Mucosa of gallbladder (tissue), 1 donor: ENCODE measurements at regions not wholly inside any gene's neighbourhood (a gene's known extent, or its start where the extent isn't known, plus 50 kb on each side); places are given as distances from the start of the nearest gene placed in this dataset.
"Not testable (repeated sequence)": the region's sequence is repeated elsewhere in the genome, so short reads cannot be mapped to it uniquely, and the experiment has no call there.

Experiments used
- DNase-seq: peaks from one replicate; pipeline ENCODE4 v3.0.0-alpha.2; 2020; ENCODE audit warnings: low spot score
- donor health status: DM: no; HTN: no; CAD: no.

DNA sequence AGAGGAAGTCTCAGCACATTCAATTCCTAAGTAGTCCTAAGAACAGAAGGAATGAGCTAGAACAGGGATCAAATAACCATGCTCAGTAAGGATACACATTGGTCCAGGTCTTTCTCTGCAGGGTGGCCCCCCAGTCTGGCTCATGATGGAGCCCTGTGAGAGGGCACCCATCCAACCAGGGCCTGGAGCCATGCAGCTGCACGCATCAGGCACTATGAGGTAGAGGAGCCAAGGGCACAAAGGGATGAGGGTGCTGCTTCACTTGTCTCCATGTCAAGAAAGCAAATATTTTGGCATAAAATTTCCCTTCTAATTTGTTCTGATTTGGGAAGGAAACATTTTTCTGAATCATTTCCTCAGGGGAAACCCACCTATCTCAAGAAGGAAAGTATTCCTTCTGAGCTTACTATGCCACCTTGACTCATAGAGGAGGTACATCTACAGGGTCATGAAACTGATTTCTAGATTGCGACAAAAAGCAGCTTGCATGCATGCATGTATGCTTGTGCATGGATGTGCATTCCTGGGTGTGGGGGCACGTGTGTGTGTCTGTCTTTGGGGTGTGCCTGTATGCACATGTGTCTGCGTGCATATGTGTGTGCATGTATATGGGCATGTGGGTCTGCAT lies 600.3 kb downstream of the MID1IP1 start:
- DNase-seq = no peak

DNA sequence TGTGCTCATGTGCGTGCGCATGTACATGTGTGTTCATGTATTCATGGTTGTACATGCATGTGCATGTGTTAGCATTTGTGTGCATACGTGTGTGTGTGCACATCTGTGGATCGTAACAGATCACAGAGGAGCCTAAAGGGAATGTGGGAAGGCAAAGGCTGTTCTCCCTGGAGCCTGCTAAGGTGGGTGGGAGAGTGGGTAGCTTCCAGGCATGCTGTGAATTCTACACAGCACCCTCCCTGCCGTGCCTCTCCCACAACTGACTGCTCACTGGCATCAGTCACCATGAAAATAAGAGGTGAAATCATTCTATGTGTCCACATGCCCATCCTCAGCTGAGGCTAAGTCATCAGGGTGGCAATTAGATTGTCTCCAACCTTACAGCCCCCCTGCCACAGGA lies 600.9 kb downstream of the MID1IP1 start:
- no peak for DNase-seq

DNA sequence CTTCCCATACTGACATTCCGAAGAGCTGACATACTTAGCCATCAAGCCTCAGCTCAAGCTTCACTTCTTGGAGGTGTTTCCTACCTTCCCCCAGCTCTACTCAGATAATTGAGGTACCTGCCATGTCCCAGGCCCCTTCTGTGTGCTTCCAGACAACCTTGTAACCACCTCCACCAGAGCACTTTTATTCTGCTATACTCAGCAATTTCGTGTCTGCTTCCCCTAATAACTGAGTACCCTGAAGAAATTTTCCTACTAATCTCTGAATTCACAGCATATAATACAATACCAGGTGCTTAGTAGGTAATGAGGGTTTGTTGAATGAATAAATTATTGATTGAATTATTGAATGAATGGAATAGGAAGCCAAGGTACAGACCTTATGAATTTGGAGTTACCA lies 605.5 kb downstream of the MID1IP1 start:
- DNase-seq = no peak

DNA sequence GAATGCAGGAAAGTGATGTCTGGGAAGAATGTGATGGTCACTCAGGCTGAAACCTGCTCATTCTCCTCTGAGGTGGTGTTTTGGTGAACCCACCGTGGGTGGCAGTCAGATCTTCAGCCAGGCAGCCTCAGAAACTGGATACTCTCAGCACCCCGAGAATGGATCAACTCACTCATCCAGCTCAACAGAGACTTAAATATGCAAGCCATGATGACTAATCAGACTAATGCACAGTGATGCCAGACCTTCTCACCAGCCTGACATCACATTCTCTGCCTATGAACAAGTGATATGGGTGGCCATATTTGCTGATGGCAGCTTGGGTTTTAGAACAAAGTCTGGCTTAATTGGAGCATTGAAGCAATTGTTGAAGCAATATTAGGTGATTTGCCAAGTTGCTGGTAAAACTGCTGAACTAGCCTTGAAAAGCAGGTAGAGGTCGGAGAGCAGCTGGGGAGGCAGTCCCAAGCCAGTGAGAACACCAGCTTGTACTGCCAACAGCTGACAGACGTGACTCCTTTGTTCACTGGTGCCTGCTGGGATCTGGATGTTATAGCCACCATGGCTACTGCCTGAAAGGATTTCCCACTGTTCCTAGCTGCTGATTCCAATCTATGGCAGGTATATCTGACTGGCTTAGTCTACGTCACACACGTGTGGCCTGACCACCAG lies 608.1 kb downstream of the MID1IP1 start:
- DNase-seq = no peak

DNA sequence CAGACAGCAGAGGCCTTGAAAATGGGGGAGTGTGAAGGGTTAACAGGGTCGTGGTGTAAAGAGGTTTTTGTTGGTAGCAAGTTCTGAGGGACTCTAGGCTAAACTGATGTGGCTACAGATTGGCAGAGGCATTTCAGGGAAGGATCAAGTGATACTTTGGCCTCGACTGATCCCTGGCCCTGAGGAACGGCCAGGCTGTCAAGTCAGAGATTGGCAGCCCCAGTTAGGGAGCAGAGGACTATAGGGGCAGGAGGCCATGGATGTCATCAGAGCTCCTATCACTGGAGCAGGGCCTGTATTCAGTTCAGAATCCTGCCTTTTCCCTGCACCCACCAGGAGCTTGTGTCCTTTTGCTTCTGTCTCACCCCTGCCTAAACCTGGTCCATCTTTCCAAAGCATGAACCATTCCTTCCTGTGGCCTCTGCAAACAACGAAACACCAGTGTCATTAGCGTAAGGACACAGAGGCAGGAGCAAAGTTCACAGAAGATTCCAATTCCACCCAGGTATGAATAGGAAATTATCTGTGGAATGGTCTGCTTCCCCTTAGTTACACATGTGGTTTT lies 613.1 kb downstream of the MID1IP1 start:
- no peak for DNase-seq

DNA sequence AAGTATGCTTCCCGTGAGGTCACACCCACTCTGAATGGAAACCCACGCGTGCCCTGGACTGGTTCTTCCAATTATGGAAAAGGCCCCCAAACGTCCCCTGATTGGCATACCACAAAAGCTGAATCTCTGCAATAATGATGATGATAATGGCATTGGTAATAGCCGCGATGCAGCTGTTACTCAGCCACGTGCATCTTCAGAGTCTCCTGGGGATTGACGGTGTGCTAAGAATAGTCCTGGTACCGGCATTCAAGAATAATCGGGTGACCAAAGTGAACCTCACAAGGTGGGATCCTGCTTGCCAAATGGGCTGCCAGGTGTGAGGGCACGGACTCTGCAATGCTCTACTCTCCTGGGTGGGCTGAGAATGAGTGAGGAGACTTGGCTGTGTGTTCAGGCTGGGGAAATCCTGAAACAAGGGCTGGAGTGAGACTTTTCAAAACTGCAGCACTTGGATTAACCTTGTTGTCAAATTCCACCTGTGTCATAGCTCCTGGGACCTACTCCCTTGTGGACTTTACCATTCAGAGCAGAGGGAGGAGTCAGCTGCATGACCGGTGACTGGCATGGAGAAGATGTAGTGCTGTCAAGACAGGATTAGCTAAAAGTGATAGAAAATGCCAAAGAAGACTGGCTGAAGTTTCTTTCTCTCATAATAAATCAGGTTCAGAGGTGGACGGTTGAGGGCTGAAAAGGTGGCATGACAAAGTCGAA lies 615.4 kb downstream of the MID1IP1 start:
- no peak for DNase-seq

DNA sequence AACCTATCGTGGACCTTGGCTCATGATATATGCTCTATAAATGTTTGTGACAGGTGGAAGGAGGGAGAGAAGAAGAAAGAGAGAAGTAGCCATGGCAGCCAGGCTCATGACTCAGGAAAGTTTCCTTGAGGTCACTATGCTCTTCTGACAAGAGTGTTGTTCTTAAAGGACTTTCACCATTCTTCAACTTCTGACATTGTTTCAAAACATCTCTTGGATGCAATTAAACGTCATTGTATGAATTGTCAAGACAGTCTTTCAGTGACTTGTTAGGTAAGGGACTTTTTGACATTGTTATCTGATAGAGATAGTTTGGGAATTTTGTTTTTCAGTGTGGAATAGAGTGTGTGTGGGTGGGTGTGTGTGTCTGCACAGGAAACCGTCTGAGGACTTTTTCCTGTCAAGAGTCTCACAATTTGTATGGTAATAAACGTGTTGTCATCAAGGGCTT lies 617.0 kb downstream of the MID1IP1 start:
- no peak for DNase-seq

DNA sequence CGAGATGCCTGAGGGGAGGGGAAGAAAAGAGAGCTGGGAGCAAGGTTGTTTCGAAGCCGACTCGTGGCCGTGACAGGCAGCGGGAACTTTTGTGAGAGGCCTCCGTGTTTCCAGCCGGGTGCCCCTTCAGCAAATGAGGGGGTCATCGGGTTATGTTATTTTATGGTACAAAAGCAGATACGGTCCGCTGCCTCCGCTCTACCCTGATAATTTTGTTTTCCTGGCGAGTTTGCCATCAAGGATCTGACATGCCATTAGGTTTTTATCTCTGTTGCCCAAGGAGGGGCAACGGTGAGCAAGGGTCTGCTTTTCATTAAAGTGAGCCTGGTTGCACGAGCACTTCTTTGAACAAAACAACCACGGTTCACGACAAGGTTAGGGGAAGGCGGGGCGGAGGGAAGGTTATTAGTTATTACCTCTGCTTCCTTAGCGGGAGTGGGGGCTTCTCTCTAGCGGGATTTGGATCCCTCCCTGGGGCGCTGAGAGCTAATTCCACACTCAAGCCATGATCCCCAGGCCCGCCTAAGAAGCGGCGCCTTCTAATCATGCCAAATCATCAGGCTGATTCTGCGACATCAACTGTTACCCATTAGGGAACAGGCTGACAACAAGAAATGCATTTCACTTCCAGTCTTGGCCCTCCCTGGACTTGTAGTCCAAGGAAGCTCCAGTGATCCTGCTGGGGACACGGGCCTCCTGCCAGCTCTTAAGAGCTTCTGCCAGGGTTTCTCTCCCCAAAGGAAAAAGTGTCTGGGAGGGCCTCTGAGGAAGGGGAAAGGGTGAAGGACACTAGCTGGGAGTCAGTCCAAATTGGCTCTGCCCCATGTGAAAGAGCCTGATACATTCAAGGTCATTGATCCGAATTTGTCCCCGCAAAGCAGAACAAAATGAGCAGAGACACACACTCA lies 617.7 kb downstream of the MID1IP1 start:
- DNase-seq = peak; percentile 22

DNA sequence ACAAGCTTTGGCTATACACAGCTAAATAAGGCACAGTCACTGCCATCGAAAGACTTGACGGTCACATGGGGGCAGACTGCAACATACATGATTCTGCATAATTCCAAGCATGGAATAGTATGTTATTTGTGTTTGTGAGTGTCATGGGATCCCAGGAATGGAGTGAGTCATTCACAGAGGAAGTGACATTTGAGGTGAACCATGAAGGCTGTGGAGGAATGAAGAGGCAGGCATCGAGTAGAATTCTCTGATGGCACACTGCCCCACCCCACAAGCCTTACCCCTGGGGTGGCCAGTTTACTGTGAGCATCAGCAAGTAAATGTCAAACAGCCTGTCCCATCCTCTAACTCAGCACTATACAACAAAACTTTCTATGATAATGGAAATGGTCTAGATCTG lies 619.7 kb downstream of the MID1IP1 start:
- no peak for DNase-seq

DNA sequence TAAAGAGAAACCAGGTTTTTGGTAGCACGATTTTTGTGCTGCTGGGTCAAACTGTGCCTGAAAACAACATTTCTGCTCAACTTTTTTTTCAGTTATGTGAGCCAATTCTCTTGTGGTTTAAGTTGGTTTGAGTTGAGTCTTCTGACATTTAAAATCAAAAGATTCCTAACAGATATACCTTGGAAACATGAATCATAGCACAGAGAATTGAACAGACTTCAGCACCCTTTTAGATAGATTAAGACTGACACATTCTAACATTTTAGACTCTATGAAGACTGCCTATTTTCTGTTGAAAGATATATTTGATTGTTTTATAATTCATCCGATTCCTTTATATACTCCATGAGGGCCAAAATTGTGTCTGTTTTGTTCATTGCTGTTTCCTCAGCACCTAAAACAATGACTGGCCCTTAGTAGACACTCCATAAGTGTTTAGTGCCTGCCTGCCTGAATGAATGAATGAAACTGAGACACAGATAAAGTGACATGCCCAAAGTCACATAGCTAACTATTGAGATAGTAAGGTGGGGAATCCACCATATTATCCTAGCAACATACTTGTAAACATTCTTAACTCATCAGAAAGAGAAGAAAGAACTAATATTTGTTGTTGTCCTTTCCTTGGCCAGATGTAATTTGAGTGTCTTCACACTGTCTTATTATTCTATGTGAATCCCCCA lies 624.0 kb downstream of the MID1IP1 start:
- DNase-seq = no peak

DNA sequence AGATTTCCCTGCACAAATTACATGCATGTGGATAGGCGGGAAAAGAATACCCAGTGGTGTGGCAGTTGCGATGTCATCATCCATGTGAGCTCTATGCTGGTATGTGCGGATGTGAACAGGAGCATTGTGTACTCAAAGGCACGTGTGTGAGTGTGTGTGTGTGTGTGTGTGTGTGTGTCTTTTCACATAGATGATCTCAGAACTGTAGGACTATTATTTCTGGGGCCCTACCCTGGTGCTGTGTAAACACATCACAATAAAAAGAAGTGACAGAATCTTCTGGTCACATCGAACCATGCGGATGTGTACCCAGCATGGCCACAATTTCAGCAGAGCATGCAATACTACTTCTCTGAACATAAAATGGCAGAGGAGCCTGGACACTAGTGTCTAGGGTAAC lies 624.8 kb downstream of the MID1IP1 start:
- no peak for DNase-seq

DNA sequence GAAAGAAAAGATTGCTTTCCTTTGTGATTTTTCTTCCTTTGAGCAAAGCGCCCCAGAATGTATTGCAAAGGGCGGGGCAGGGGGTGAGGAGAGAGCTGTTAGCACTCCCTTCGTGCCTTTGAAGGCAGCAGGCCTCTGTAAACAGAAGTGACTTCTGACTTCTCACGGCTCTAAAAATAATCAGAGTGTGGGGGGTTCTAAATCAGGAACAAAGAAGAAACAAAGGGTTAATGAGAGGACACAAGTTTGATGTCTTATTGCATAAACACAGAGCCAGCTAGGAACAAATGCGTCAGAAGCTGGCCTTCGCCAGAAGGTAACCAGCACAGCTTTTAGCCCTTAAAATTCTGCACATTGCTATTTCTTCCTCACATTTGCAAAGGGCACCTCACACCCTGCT lies 626.2 kb downstream of the MID1IP1 start:
- no peak for DNase-seq

DNA sequence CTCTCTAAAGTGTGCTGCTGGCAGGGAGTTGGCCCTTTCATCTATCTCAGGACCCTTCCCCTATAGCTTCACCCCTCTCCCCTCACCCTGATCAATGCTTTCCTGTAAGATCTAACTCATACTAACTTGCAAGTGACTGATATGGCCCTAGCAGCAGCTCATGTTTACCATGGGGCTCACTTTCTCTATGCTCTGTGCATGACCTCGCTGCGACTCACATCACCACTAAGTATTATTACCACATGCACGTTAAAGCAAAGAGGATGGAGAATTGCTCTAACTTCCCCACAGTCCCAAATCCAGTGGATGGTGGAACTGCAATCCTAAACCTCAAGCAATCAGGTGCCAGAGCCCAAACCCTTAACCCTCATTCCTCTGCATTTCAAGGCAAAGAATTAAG lies 626.6 kb downstream of the MID1IP1 start:
- DNase-seq = no peak

DNA sequence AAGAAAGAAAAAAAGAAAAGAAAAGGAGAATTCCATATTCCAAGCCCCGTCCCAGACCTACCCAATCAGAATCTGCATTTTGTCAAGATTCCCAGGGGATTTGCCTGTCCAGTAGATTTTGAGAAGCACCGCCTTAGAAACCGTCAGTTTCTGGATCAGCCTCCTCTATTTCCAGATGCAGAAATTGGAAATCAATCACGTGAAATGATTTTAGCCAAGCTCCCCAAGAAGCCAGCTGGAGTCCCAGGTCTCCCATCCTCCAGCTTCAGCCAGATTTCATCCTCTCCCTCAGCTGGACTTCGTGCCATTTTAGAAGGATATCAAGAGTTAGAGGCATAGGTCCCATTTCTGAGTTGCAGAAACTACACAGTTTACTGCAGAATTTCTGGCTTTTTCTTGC lies 629.3 kb downstream of the MID1IP1 start:
- DNase-seq = no peak

DNA sequence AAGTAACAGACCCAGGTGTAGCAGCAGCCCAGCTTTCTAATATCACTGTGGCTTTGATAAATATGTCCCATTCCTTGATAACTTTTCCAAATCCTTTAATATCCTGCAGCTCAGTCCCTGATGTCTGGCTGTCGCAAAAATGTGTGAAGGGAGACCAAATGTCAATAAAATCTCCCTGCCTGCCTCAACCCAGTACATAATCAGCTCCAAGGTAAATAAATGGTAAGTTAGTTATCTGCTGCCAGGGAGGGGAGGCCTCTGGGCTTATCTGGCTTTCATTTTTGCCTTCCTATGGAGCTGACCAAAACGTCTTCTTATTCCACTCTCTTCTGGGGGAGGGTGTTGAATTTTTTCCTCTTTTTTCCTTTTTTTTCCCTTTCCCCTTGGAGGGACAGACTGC lies 630.6 kb downstream of the MID1IP1 start:
- DNase-seq = no peak

DNA sequence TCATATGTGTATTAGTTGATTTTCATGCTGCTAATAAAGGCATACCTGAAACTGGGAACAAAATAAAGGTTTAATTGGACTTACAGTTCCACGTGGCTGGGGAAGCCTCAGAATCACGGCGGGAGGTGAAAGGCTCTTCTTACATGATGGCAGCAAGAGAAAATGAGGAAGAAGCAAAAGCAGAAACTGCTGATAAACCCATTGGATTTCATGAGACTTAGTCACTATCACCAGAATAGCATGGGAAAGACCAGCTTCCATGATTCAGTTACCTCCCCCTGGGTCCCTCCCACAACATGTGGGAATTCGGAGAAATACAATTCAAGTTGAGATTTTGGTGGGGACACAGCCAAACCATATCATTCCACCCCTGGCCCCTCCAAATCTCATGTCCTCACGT lies 633.4 kb downstream of the MID1IP1 start:
- not testable (repeated sequence) for DNase-seq

DNA sequence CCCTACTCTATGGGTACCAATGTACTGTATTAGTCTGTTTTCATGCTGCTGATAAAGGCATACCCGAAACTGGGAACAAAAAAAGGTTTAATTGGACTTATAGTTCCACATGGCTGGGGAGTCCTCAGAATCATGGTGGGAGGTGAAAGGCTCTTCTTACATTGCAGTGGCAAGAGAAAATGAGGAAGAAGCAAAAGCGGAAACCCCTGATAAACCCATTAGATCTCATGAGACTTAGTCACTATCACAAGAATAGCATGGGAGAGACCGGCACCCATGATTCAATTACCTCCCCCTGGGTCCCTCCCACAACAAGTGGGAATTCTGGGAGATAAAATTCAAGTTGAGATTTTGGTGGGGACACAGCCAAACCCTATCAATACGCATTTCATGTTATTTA lies 635.3 kb downstream of the MID1IP1 start:
- not testable (repeated sequence) for DNase-seq

DNA sequence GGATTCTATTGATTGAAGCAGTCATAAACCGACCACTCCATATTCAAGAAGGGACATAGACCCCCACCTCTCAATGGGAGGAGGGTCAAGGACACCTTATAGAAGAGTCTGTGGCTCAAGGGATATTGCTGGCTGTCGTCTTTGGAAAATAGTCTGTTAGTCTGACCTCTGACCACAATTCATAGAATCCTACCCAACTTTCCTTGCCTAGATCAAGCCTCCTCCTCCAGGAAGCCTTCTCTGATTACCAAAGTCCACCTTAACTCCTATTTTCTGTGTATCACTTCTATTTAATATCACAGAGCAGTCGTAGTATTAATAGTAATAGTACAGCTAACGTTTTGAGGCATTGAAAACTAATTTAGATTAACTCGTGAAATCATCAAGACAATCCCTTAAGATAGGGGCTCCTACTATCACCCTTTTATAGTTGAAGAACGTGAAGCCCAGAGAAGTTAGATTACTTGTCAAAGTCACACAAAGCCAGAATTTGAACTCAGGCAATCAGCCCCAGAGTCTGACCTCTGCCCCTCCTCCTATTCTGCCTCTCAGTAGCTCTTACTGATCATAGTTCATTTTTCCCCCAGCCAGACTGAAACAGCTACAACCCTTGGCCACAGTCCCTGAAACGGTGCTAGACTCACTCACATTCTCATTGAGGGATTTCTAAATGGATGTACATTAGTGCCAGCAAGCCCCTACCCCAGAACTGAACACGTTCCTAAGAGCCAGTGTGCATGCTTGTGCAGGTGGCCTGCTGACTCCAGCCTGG lies 636.6 kb downstream of the MID1IP1 start:
- DNase-seq = no peak

DNA sequence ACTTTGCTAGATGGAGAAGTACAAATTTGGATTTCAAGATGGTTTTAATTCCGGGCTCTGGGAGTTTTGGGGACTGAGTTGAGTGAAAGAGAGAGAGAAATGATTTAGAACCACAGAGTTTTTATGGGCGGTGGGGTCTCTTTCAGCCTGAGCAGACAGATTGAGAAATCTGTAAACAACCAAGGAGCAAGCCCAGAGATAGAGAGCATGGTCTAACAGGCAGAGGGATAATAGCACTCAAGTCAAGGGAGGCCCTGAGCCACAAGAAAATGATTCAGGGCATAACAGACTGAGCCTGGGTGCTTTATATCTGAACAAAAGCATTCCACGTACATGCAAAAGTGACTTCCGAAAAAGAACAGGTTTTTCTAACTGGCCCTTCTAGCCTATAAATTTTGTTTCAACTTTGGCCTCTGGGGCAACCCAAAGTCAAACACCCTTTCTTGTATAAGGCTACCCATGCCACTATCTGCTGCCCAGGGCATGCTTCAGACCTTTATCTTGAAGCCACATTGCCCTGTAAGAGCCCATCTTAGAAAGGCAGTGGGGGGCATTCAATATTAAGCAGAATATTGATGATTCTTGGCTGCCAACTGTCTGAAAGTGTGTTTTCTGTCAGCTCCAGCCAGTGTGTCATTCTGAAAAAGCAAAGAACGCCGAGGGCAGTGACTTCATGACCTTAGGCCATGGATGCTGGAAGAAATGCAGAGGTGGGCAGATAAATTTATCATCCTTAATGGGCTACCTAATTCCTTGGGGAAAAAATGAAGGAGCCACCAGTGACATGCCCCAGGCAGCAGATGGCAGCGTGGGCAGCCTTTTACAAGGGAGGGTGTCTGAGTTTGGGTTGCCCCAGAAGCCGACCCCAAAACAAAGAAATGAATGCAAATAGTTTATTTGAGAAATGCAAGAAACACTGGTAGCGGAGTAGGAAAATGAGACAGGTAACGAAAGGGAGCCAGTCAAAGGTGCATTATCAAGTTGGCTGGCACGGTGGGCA lies 637.6 kb downstream of the MID1IP1 start:
- no peak for DNase-seq
